Adrenal gland (tissue), 9 donors: ENCODE measurements at regions not wholly inside any gene's neighbourhood (a gene's known extent, or its start where the extent isn't known, plus 50 kb on each side); places are given as distances from the start of the nearest gene placed in this dataset.

Source experiments
- DNase-seq, 7 donors: peaks; one replicate each; pipeline ENCODE4 v3.0.0-alpha.2; 2019 to 2020
- H3K27ac ChIP-seq, 5 donors: fragments of 200-600 bp; sonication (generic) in 4 of 5; 1 replicate in 3 of 5; 2 replicates in 2 of 5; pipeline versions ENCODE4 v1.5.1 to v1.8.0; 2016 to 2020; ENCODE audit warnings: mild to moderate bottlenecking in 1 of 5
- H3K27me3 ChIP-seq: fragments of 200-600 bp; 2 replicates; pipeline ENCODE4 v1.8.0; 2021
- H3K36me3 ChIP-seq, 2 donors: fragments of 200-600 bp; replicated peaks in 1 of 2; 1 replicate in 1 of 2; 2 replicates in 1 of 2; pipeline versions ENCODE4 v1.5.1 to v1.8.0; 2018 to 2022
- H3K4me1 ChIP-seq, 2 donors: fragments of 200-600 bp; replicated peaks in 1 of 2; 1 replicate in 1 of 2; 2 replicates in 1 of 2; pipeline versions ENCODE4 v1.5.1 to v1.8.0; 2018 to 2021
- H3K4me3 ChIP-seq, 4 donors: fragments of 200-600 bp; sonication (generic) in 3 of 4; one replicate each; pipeline ENCODE4 v1.5.1; 2016 to 2018
- H3K9me3 ChIP-seq, 3 donors: fragments of 200-600 bp; sonication (generic) in 1 of 3; replicated peaks in 1 of 3; 1 replicate in 2 of 3; 2 replicates in 1 of 3; pipeline versions ENCODE4 v1.5.1 to v1.8.0; 2016 to 2021
- CTCF ChIP-seq, 6 experiments: fragments of 450-650 bp in 4 of 6; fragments of 200-600 bp in 2 of 6; sonication (generic) in 1 of 6; IDR thresholded peaks; 1 replicate in 5 of 6; 2 replicates in 1 of 6; pipeline versions ENCODE4 v1.5.1 to v1.8.0; 2016 to 2021; ENCODE audit warnings: antibody characterized with exemption in 6 of 6, mild to moderate bottlenecking in 2 of 6, moderate library complexity in 1 of 6
- POLR2A ChIP-seq, 2 donors: fragments of 450-650 bp; IDR thresholded peaks; one replicate each; pipeline ENCODE4 v1.6.1; 2017; ENCODE audit warnings: antibody characterized with exemption in 2 of 2, mild to moderate bottlenecking in 2 of 2, moderate library complexity in 1 of 2
- WGBS, 4 donors: extraction: QIAGEN DNeasy Blood & Tissue Kit in 2 of 4; methylation state at CpG; one replicate each; pipeline versions ENCODE4 v1.1.5 to v1.1.7; 2013 to 2017; 5-methylcytosine and 5-hydroxymethylcytosine counted together
- intact Hi-C, 2 donors: fragments of 100-400 bp; cut with DNase I; formaldehyde crosslinking; loops; one replicate each; pipeline versions ENCODE4 v1.14.1 to v1.15.0; 2022 to 2023
- donor health status: healthy with polysubstance abuse.
- donor health status: Bipolar disorder and iron deficiency.
- donor health status: DM: yes; HTN: yes; CAD: no.
- donor health status: DM: no; HTN: no; CAD: no.
- donor health status: DM: no; HTN: no; CAD: no.

DNA sequence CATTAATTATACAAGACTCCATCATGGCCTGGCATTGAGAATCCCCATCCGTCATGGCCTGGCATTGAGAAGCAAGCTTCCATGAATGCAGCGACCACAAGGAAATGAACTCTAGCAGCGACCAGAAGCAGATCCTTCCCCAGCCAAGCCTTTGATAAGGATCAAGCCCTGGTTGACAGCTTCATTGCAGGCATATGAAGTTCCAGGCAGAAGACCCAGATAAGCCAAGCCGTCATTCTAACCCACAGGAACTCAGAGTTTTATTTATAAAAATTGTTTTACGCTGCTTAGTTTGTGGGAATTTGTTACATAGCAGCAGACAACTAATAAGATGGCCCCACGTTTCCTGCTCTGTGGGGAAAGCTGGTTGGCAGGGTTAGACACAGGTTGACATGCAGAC is 642.3 kb downstream of the GATA3 start:
- 53 to 67% (median 60%) methylated on average over 6 of the region's 6 CpGs for WGBS, 4 donors
- no peak overlapping the region for H3K27ac ChIP-seq
- no peak for DNase-seq
- no peaks in the 10 kb centered on the region for H3K9me3 ChIP-seq
- no peaks in the 10 kb centered on the region for H3K36me3 ChIP-seq
- H3K4me1 ChIP-seq, result no peaks in the 10 kb centered on the region
- no peak overlapping the region for H3K4me3 ChIP-seq
- H3K27me3 ChIP-seq, result no peaks in the 10 kb centered on the region
- TF ChIP-seq CTCF (IDR thresholded peaks at IDR 0.05) (no peak), POLR2A (IDR thresholded peaks at IDR 0.05) (no peak)
- intact Hi-C loops, result no loop called here

GRCh38 chr10:8700689-8701088 is 646.2 kb downstream of the GATA3 start:
- no peak overlapping the region for H3K4me3 ChIP-seq
- no peak for DNase-seq
- no peaks in the 10 kb centered on the region for H3K27me3 ChIP-seq
- no peak for TF ChIP-seq CTCF (IDR thresholded peaks at IDR 0.05)
- TF ChIP-seq POLR2A (IDR thresholded peaks at IDR 0.05), result no peak
- no peak overlapping the region for H3K27ac ChIP-seq
- H3K9me3 ChIP-seq, result no peaks in the 10 kb centered on the region
- no peaks in the 10 kb centered on the region for H3K4me1 ChIP-seq
- H3K36me3 ChIP-seq, result no peaks in the 10 kb centered on the region
- intact Hi-C loops, result no loop called here

DNA sequence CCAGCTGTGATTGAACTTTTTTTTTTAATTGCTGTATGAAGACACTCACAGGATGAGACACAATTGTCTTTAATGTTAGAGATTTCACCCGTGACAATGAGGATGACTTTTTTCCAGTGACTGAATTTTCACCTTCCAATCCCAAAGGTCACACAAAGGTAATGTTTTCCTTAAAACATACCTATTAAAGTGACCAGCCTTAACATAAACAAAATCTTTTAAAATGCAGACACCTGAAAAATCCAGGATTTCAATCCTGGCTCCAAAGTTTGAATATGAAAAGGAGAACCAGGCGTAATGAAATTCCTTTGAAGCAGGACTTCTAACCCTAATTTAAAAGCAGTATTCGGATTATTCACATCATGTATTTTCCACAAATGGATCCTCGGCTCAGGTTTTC is 647.7 kb downstream of the GATA3 start:
- no peak overlapping the region for H3K27ac ChIP-seq
- no peaks in the 10 kb centered on the region for H3K4me1 ChIP-seq
- TF ChIP-seq POLR2A (IDR thresholded peaks at IDR 0.05), result no peak
- no peak for TF ChIP-seq CTCF (IDR thresholded peaks at IDR 0.05)
- no peaks in the 10 kb centered on the region for H3K27me3 ChIP-seq
- H3K4me3 ChIP-seq, result no peak overlapping the region
- WGBS, 4 donors, result 69 to 83% (median 70%) methylated on average over 4 of the region's 4 CpGs
- DNase-seq, result no peak
- intact Hi-C loops, result no loop called here
- H3K9me3 ChIP-seq, result no peaks in the 10 kb centered on the region
- no peaks in the 10 kb centered on the region for H3K36me3 ChIP-seq

- TF ChIP-seq CTCF (IDR thresholded peaks at IDR 0.05), result no peak
- TF ChIP-seq POLR2A (IDR thresholded peaks at IDR 0.05), result no peak
- H3K9me3 ChIP-seq, result no peaks in the 10 kb centered on the region
- H3K27me3 ChIP-seq, result no peaks in the 10 kb centered on the region
- no peak overlapping the region for H3K4me3 ChIP-seq
- DNase-seq, result no peak
- H3K4me1 ChIP-seq, result no peaks in the 10 kb centered on the region
- intact Hi-C loops, result no loop called here
- 63 to 71% (median 66%) methylated on average over 3 of the region's 3 CpGs for WGBS, 4 donors
- H3K36me3 ChIP-seq, result no peaks in the 10 kb centered on the region
- H3K27ac ChIP-seq, result no peak overlapping the region
Measured at GRCh38 chr10:8705415-8705814, 650.9 kb downstream of the GATA3 start.
